ENCODE measurements at regions not wholly inside any gene's neighbourhood (a gene's known extent, or its start where the extent isn't known, plus 50 kb on each side); places are given as distances from the start of the nearest gene placed in this dataset.

GRCh38 chr6:112903361-112903760 lies 556.2 kb downstream of the RFPL4B start:
- TF ChIP-seq EP300 (IDR thresholded peaks at IDR 0.05) (no peak), CTCF (IDR thresholded peaks at IDR 0.05) (no peak), POLR2A (IDR thresholded peaks at IDR 0.05; ENCODE audit: low read depth) (no peak), POLR2AphosphoS5 (IDR thresholded peaks at IDR 0.05) (no peak)
